Astrocyte of the hippocampus (primary cell): ENCODE measurements at regions not wholly inside any gene's neighbourhood (a gene's known extent, or its start where the extent isn't known, plus 50 kb on each side); places are given as distances from the start of the nearest gene placed in this dataset.

Experiments used
- DNase-seq: peaks from one replicate; pipeline ENCODE4 v3.0.0; 2011; ENCODE audit warnings: low read depth, low spot score

DNA sequence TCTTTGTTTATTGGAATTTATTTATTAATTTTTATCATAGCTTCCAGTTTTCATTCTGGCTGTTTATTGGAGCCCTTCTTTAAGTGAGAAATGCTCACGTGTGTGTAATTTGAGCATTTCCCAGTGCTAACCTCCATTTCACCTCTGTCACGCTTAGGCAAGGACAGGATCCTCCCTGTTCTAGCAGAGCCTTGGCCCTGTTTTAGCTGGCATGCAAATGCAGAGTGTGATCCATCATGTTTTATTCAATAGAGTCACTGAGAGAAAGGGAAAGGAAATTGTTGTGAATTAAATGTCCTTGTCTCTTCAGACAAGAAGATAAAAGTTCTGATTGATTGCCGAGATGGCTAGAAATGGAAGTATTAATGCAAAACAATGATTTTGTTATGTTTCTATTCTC lies 137.3 kb upstream of the ACO1 start:
- no peak for DNase-seq

DNA sequence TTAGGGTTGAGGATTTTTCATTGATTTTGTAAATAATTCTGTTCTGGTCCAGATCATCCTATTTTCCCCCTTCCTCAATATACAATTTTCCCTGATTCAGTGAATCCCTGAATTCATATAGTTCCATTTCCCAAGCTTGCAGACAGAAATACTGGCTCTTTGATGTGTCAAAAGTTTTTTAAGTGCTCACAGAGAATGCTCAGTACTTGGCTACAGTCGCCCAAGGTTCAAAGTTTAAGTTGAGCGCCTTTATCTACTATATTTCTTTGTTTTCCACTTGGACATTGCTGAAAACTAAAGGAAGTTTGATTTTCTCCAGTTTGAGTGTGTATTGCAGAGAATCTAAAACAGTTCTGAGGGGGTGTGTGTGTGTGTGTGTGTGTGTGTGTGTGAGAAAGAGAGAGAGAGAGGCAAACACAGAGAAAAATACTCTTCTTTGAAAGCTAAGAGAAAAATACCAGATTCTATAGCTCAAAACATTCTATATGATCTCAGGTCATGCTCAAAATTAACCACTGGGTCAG lies 136.2 kb upstream of the ACO1 start:
- no peak for DNase-seq

DNA sequence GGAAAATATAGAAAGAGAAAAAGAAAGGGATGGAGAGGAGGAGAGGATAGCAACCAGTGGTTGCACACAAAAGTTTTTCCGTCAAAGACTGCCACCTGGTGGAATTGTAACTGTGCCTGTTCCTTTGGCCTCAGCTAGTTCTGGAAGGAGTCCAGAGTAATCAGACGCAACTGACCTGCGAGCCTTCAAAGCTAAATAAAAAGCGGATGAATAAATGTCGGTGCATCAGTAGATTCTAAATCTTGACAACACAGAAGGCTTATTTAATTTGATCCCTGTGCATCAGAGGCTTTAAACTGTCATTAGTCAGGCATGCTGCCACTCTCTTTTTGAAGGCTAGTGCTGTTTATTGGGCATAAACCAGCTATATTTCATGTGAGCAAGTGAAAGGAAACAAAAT lies 132.9 kb upstream of the ACO1 start:
- peak; percentile 70 for DNase-seq

DNA sequence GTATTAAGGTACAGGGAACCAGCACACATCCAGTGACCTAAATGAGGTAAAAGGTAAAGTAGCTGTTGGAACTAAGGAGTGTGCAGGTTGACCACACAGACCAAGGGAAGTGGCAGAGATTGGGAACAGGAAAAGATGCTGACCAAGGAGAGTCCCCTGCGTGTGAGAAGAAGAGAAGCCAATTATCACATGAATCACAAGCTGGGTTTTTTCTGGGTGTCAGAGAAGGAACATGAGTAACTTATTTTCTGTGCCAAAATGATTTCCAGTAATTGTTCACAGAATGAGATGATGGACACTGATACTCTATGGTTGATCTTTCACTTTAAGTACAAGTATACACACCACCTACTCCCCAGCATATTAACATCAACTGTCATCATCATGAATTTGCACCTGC lies 130.7 kb upstream of the ACO1 start:
- no peak for DNase-seq

DNA sequence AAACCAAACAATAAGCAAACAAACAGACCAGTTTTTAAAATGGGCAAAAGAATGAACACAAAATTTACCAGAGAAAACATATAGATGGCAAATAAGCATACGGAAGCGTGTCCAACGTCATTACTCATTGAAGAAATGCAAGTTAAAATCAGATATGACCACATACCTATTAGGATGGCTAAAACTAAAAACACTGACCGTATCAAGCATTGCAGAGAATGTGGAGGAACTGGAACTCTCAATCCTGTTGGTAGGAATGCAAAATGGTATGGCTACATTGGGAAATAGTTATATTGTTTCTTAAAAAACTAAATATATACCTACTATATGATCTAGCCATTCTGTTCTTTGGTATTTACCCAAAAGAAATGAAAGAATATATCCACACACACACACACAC lies 129.4 kb upstream of the ACO1 start:
- no peak for DNase-seq

DNA sequence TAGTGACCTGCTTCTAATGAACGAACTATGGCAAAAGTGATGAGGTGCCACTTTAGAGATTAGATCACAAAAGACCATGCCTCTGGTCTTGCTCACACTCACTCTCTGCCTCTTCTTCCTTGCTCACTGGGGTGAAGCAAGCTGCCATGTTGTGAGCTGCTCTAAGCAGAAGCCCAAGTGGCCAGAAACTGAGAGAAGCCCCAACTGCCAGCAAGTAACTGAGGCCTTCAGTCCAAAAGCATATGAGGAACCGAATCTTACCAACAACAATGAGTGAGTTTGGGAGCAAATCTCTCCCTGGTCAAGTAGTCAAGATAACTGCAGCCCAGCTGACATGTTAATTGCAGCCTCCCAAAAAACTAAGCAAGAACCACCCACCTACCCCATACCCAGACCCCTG lies 126.0 kb upstream of the ACO1 start:
- no peak for DNase-seq

DNA sequence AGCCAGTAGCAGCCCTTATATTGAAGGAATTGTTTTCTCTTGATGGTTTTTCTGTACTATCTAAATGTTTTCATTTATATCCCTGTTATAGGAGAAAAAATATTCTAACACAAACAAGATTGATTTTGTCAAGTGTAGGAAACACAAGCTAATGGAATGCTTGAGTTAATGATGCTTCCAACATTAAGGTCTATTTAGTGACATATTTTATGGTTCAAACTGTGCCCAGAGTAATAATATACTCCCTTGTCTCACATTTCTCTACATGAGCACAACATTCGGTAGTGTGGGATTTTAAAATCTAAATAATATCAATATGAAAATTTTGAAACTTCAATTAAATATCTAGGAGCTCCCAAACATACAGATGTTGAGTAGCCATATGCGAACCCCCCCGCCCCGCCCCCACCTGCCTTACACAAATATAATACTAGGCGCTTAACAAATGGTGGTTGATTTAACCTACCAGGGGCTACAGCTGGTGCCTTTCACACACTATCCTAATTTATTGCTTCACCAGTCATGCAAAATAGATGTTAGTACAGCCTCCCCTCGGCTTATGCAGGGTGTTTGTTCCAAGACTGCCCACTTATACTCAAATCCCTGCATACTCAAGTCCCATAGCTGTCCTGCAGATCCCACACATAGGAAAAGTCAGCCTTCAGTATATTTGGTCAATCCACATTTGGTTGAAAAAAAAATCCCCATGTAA lies 124.1 kb upstream of the ACO1 start:
- DNase-seq = no peak

DNA sequence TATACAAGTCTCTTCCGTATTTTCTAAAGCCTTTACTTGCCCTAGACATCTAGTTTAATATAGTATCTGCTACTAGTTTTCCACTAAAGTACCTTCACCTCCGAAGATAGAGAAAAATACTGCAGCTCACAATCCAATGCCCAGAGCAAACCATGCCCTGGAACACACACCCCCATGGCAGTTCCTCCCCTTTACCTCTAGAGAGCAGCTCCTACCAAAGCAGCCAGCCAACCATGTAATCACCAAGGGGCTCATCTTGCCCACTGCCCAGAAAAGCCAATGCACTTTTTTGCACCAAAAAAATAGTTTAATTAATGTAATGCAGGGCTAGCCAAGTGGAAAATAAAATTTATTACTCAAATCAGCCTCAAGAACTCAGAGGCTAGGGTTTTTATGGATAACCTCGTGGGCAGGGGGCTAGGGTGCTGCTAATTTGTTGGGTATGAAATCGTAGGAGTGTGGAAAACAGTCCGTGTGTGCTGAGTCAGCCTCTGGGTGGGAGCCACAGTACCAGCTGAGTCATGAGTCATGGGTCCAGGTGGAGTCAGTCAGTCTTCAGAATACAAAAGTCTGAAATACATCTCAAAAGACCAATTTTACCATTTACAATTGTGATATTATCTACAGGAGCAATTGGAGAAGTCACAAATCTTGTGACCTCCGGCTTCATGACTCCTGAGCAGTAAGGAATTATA lies 120.1 kb upstream of the ACO1 start:
- peak; percentile 64 for DNase-seq

DNA sequence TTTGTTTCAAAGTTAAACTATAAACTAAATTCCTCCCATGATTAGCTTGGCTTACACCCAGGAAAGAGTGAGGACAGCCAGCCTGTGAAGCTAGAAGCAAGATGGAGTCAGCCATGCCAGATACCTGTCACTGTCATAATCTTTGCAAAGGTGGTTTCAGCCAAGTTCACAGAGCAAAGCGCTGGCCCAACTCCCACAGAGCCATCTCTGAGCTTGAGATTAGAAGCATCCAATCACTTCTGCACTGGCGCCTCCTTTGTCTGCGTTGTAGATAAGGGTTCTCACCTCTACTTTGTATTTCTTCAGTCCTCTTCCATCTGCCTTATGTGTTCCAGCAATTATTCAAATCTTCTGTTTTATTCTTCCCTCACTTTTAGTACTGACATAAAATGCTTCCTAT lies 119.4 kb upstream of the ACO1 start:
- peak; percentile 9 for DNase-seq

DNA sequence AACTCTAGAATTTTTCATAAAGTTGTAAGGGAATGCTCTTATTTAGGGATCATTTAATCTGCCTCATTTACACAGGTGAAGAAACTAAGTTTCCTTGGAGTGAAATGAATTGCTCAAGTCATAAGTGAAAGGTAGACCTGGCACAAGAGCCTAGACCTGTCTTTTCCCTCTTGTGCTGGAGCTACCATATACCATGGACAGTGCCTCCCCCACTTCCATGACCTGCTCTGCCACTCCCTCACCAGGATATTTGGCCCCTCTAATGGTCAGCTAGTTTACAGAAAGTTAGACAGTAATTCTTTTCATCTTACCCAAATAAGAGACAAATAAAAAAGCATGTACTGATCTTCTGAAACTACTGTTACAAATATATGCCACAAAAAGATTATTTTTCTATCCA lies 105.5 kb upstream of the ACO1 start:
- no peak for DNase-seq

DNA sequence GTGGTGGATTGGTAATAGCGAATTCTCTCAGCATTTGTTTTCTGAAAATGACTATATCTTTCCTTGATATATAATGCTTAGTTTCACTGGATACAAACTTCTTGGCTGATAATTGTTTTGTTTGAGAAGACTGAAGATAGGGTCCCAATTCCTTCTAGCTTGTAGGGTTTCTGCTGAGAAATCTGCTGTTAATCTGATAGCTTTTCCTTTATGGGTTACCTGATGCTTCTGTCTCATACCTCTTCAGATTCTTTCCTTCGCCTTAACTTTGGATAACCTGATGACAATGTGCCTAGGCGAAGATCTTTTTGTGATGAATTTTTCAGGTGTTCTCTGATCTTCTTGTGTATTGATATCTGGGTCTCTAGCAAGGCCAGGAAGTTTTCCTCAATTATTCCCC lies 94.7 kb upstream of the ACO1 start:
- no peak for DNase-seq

DNA sequence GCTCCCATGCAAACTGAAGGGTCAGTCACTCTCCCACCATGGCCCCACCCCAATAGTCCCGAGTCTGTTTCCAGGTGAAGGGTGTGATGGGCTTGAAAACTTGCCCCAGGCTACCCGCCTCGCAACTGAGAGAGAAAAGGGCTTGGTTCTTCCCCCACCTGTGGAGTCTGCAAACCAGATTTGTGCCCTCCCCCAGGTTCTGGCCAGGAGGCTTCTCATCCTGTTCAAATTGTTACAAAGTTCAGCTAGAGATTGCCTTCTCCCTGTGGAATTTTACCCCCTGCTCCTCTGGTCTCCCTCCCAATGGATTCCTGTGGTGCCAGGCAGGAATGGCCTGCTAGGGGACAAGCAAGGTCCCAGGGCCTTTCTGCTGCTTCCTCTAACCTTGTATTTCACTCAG lies 93.1 kb upstream of the ACO1 start:
- DNase-seq = peak; percentile 2

DNA sequence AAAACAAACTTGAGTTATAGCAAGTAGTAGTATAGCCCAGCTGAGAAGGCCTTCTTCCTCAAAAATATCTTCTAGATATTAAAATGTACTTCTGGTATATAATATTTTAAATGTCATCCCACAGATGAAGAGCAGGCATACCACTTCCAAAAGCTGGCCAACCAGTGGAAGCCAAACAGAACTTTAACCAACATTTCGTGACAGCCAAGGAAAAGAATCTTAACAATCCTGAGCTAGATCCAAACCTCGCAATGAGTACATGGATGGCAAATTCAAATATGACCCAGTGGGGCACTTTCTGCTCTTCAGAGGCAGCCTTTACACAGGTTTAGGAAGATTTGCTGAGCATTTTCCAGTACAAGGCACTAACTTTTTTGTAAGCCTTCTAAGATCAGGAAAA lies 91.8 kb upstream of the ACO1 start:
- peak; percentile 33 for DNase-seq

DNA sequence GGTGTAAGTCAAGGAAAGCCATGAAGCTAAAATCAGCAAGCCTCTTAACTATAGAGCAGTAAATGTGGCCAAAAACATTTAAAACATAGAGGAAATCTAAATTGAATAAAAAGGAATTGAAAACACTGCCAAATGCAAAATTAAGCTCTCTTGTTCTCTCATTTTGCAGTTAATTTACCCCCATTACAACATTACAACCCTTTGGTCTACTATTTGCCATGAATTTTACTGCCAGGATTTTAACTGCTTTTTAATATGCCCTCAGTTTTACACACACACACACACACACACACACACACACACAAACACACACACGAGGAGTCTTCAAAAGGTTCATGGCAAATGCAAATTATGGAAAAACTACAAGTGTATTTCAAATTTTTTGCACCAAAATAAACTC lies 91.4 kb upstream of the ACO1 start:
- no peak for DNase-seq

DNA sequence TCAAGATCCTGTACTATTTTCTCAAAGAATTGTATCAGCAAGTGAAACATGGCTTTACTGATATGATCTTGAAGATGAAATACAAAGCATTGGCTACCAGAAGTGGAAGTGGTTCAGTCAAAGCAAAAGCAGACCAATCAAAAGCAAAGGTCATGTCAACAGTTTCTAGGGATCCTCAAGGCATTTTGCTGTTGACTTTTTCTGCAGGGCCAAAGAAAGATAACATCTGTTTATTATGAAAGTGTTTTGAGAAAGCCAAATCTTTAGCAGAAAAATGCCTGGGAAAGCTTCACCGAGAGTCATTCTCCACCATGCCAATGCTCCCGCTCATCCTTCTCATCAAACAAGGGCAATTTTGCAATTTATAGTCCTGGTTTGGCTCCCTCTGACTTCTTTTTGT lies 90.3 kb upstream of the ACO1 start:
- no peak for DNase-seq

DNA sequence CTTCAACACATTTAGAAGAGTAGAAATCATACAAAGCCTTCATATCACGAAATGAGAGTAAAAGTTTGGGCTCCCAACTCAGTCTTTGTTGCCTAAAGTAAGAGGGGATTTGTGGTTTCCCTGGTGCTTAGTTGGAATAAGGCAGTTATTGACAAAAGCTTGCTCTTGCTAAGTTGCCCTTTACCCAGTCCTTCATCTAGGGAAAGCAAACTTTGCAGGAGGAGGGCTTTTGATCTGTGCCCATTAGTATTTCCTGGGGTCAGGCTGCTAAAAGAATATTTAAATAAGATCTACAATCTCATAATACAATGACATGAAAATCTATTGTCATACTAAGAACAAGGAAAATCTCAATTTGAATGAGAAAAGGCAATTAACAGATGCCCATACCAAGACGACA lies 84.1 kb upstream of the ACO1 start:
- no peak for DNase-seq

DNA sequence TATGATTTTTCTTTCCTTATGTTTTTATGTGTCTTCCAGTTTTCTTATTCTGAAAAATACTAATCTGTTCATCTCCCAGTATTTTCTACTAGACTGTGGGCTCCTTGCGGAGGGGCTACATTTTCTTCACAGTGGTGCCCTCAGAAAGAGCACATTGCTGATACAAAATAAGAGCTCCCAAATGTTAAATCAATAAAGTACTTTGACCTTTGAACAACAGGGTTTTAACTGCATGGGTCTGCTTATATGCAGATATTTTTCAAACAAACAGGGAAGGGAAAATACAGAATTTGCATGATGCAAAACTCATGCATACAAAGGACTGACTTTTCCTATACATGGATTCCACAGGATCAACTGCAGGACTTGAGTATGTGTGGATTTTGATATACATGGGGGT lies 79.9 kb upstream of the ACO1 start:
- no peak for DNase-seq

DNA sequence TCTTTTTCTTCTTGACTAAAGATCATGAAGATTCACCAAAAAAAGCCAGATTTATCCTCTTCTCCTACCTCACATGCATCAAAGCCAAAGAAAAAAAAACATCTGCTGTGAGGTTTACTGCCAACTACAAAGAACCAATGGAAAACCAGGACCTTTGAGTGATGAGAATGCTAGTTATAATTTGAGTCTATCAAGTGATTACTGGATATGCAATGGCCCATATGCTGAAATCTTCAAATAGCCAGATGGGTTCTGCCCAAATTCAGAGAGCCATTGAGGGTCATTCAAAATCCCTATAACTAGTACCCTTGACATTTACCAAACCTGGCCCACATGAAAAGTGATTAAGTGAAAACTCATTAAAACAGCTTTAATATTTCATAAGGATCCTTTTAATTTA lies 78.4 kb upstream of the ACO1 start:
- DNase-seq = no peak

DNA sequence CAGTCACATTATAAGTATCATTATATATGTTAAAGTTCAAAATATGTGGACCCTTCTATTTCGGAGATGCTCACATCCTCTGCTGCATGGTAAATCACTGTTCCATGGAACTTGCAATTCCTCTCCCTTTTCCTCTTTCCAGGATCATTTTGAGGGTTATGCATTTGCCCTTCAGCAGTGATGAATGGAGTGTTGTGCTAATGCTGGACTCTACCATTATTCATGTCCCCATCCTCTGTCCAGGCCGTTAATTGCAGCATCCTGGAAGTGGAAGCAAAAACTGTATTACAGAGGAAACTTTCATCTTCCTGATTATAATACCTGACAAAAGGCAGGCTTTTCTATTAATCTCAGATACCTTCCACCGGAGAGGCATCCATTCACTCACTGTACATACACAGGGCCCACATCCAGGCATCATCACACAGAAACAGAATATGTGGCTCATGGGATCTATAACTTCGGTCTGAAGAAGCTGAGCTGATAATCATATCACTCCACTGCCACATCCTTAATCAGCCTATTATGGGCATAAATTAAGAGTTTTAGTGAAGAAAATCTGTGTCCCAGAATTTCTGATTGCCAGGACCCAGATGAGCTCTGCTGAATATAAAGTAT lies 65.0 kb upstream of the ACO1 start:
- DNase-seq = no peak

DNA sequence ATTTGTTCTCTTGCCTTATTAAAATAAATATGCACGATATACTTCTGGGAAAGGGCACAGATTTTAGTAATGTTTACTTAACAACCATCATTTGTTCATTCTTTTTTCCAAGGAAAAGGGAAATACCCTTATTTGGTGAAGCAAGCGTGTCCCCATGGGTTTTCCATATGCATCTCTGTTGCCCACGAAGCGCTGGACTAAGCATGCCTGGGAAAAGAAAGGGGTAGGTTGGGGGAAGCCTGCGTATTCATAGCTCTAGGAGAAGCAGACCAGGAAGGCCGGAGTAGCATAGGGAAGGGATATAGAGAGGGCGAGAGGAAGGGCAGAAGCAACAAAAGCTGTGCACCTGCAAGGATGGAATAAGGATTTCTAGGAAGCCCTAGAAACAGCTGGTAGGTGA lies 61.8 kb upstream of the ACO1 start:
- DNase-seq = no peak

DNA sequence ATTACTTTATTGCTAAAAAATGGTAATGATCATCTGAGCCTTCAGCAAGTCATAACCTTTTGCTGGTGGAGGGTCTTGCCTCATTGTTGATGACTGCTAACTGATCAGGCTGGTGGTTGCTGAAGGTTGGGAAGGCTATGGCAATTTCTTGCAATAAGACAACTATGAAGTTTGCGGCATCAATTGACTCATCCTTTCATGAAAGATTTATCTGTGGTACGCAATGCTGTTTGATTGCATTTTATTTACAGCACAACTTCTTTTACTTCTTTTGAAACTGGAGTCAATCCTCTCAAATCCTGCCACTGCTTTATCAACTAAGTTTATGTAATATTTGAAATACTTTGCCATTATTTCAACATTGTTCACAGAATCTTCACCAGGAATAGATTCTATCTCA lies 58.3 kb upstream of the ACO1 start:
- no peak for DNase-seq

DNA sequence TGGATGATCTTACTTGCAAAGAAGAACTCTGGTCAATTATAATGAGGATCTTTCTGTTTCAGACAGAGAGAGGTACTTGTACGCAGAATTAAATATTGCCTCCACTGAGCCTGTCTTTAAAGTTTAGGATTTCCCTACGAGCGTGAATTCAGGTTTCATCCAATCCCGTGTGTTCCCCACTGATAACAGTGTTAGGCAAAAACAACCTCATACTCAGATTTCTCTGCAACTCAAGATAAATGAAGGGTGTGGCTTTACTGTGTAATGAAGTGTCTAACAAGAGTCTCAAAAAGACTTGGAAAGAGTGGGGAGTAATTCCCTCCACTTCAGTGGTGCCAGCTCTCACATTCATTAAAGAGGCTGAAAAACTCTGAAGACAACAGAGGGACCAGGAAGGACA lies 53.2 kb upstream of the ACO1 start:
- DNase-seq = no peak

DNA sequence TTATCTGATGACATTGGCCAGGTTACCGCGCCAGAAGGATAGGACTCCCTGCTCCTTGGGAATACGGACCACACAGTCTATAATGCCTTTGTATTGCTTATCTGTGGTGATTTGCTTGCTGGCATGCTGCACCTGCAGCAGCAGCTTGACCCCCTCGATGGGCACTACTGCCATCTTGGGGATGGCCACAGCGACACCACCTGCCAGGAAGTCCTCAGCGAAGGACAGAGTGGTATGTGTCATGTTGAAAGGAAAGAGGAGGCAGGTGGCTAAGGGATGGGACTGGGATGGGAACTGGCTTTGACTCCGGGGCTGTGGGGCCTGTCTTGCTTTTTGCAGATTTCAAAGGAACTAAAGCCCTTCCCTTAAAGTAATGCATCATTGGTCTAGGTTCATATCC lies 50.3 kb upstream of the ACO1 start:
- no peak for DNase-seq
